Ascending aorta (tissue), 2 donors: ENCODE measurements at regions not wholly inside any gene's neighbourhood (a gene's known extent, or its start where the extent isn't known, plus 50 kb on each side); places are given as distances from the start of the nearest gene placed in this dataset.

Source experiments
- DNase-seq, 2 donors: peaks; one replicate each; pipeline ENCODE4 v3.0.0-alpha.2; 2019; ENCODE audit warnings: low spot score in 2 of 2
- H3K27ac ChIP-seq, 2 donors: fragments of 200-600 bp; sonication (generic); one replicate each; pipeline ENCODE4 v1.5.1; 2016 to 2017; ENCODE audit warnings: mild to moderate bottlenecking in 1 of 2
- H3K27me3 ChIP-seq: fragments of 200-600 bp; sonication (generic); one replicate; pipeline ENCODE4 v1.5.1; 2017
- H3K36me3 ChIP-seq, 2 donors: fragments of 200-600 bp; sonication (generic); one replicate each; pipeline ENCODE4 v1.5.1; 2016
- H3K4me1 ChIP-seq, 2 donors: fragments of 200-600 bp; sonication (generic); one replicate each; pipeline ENCODE4 v1.5.1; 2016 to 2017; ENCODE audit warnings: mild to moderate bottlenecking in 1 of 2
- H3K4me3 ChIP-seq, 2 donors: fragments of 200-600 bp; sonication (generic); one replicate each; pipeline ENCODE4 v1.5.1; 2016 to 2017; ENCODE audit warnings: mild to moderate bottlenecking in 1 of 2
- H3K9me3 ChIP-seq, 2 donors: fragments of 200-600 bp; sonication (generic); one replicate each; pipeline ENCODE4 v1.5.1; 2016
- intact Hi-C: fragments of 100-400 bp; cut with DNase I; formaldehyde crosslinking; loops from one replicate; pipeline ENCODE4 v1.15.1; 2023
- TF ChIP-seq, protein P1 (sequence below), 3 experiments: fragments of 200-600 bp in 2 of 3; fragments of 450-650 bp in 1 of 3; sonication (generic) in 2 of 3; IDR thresholded peaks; one replicate each; pipeline ENCODE4 v1.5.1; 2016 to 2019; ENCODE audit warnings: antibody characterized with exemption in 3 of 3, mild to moderate bottlenecking in 1 of 3, moderate library complexity in 1 of 3

DNA sequence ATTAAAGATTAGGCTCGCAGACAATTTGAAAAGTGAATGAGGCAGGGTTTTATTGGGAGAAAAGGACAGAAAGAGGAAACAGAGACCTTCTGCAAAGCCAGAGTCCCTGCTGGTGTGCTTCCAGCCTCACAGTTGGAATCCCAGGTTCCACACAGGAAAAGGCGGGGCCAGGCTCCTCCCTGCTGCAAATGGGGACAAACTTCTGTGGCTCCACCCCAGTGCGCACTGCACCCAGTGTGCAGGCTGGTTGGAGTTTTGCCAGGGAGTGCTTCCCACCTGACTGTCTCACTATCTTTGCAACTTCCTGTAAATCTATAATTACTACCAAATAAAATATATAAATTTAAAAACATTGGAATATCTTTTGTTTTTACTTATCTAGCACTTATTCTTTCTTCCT lies 386.0 kb upstream of the GRIN3A start:
- H3K27me3 ChIP-seq, result no peaks in the 10 kb centered on the region
- TF ChIP-seq, protein P1, sequence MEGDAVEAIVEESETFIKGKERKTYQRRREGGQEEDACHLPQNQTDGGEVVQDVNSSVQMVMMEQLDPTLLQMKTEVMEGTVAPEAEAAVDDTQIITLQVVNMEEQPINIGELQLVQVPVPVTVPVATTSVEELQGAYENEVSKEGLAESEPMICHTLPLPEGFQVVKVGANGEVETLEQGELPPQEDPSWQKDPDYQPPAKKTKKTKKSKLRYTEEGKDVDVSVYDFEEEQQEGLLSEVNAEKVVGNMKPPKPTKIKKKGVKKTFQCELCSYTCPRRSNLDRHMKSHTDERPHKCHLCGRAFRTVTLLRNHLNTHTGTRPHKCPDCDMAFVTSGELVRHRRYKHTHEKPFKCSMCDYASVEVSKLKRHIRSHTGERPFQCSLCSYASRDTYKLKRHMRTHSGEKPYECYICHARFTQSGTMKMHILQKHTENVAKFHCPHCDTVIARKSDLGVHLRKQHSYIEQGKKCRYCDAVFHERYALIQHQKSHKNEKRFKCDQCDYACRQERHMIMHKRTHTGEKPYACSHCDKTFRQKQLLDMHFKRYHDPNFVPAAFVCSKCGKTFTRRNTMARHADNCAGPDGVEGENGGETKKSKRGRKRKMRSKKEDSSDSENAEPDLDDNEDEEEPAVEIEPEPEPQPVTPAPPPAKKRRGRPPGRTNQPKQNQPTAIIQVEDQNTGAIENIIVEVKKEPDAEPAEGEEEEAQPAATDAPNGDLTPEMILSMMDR (IDR thresholded peaks at IDR 0.05), result no peak
- H3K36me3 ChIP-seq, result no peaks in the 10 kb centered on the region
- no peak overlapping the region for H3K27ac ChIP-seq
- no peaks in the 10 kb centered on the region for H3K4me1 ChIP-seq
- intact Hi-C loops, result no loop called here
- no peaks in the 10 kb centered on the region for H3K9me3 ChIP-seq
- no peak for DNase-seq
- no peak overlapping the region for H3K4me3 ChIP-seq

- intact Hi-C loops, result no loop called here
Measured at GRCh38 chr9:102114557-102114956, 376.1 kb upstream of the GRIN3A start.

DNA sequence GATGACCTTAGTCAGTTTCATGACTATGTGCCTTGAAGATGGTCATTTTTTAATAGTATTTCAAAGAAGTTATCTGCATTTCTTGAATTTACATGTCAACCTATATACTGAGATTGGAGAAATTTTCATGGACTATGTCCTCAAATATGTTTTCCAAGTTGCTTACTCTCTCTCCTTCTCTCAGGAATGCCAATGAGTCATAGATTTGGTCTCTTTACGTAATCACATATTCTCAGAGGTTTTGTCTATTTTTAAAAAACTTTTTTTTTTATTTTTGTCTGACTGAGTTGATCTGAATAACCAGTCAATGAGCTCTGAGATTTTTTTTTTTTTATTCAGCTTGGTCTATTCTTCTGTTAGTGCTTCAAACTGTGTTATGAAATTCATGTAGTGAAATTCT lies 374.7 kb upstream of the GRIN3A start:
- DNase-seq, result no peak
- intact Hi-C loops, result no loop called here
- no peaks in the 10 kb centered on the region for H3K9me3 ChIP-seq
- no peak overlapping the region for H3K27ac ChIP-seq
- H3K4me3 ChIP-seq, result no peak overlapping the region
- H3K36me3 ChIP-seq, result no peaks in the 10 kb centered on the region
- H3K4me1 ChIP-seq, result no peaks in the 10 kb centered on the region
- TF ChIP-seq, protein P1 (IDR thresholded peaks at IDR 0.05), result no peak
- no peaks in the 10 kb centered on the region for H3K27me3 ChIP-seq

More at GRCh38 chr9:102114557-102114956, 376.1 kb upstream of the GRIN3A start:
- Histone ChIP-seq H3K4me1 (no peaks in the 10 kb centered on the region), H3K27me3 (no peaks in the 10 kb centered on the region), H3K27ac (no peak overlapping the region), H3K9me3 (no peaks in the 10 kb centered on the region), H3K36me3 (no peaks in the 10 kb centered on the region), H3K4me3 (no peak overlapping the region)
- no peak for DNase-seq
- TF ChIP-seq, protein P1 (IDR thresholded peaks at IDR 0.05), result no peak

- Histone ChIP-seq H3K4me1 (no peaks in the 10 kb centered on the region), H3K27me3 (no peaks in the 10 kb centered on the region), H3K27ac (no peak overlapping the region), H3K9me3 (no peaks in the 10 kb centered on the region), H3K4me3 (no peak overlapping the region), H3K36me3 (no peaks in the 10 kb centered on the region)
- no peak for DNase-seq
- intact Hi-C loops, result no loop called here
- TF ChIP-seq, protein P1 (IDR thresholded peaks at IDR 0.05), result no peak
Measured at GRCh38 chr9:102106439-102106838, 368.0 kb upstream of the GRIN3A start.

GRCh38 chr9:102101723-102102122 lies 363.3 kb upstream of the GRIN3A start:
- Histone ChIP-seq H3K4me1 (no peaks in the 10 kb centered on the region), H3K4me3 (no peak overlapping the region), H3K36me3 (no peaks in the 10 kb centered on the region), H3K9me3 (no peaks in the 10 kb centered on the region), H3K27me3 (no peaks in the 10 kb centered on the region), H3K27ac (no peak overlapping the region)
- TF ChIP-seq, protein P1 (IDR thresholded peaks at IDR 0.05), result no peak
- DNase-seq, result no peak
- intact Hi-C loops, result no loop called here

DNA sequence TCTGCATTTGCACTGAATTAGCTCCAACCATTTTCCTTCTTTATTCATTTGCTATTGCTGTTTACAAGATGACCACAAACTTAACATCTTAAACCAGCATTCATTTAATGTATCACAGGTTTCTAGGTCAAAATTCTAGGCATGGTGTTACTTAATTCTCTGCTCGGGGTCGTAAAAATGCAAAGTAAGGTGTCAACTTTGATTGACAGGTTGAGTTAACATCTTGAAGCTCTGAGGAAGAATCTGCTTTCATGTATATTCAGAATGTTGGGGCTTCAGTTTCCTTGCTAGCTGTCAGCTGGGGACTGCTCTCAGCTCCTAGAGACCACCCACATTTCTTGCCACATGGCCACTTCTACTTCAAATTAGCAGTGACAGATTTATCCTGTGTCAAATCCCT lies 348.7 kb upstream of the GRIN3A start:
- no peaks in the 10 kb centered on the region for H3K27me3 ChIP-seq
- intact Hi-C loops, result no loop called here
- H3K4me1 ChIP-seq, result no peaks in the 10 kb centered on the region
- H3K27ac ChIP-seq, result no peak overlapping the region
- DNase-seq, result no peak
- TF ChIP-seq, protein P1 (IDR thresholded peaks at IDR 0.05), result no peak
- H3K4me3 ChIP-seq, result no peak overlapping the region
- H3K9me3 ChIP-seq, result no peaks in the 10 kb centered on the region
- no peaks in the 10 kb centered on the region for H3K36me3 ChIP-seq
